ENCODE measurements at regions not wholly inside any gene's neighbourhood (a gene's known extent, or its start where the extent isn't known, plus 50 kb on each side); places are given as distances from the start of the nearest gene placed in this dataset.

DNA sequence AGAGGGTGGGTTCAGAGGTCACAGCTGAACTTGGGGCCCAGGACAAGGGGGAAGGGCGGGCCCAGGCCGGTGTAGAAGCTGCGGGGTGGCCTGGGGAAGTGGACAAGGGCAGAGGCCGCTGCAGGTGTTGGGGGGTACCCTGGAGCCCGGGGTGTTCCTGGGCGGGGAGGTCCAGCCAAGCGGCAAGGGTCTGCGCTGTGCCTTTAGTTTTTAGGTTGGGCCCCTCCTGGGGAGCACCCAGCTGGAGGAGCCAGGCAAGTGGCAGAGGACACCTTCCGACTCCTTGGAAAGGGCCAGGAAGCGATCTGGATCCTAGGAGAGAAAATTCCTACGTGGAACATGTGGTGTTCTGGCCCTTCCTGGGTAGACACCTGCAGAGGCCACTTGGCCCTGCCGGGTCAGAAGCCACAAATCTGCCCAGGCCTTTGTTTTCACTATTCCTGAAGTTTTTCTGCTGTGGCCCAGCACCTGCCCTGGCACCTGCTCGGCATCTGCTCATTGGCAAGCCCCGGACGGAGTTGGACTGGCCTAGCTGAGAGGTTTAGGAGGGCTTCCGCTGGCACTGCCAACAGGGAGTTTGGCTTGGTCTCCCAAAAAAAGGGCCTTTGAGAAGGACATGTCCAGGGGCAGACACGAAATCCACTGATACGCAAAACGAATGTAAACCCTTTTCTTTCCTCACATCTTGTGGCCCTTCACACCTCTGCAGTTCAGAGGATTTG, 61.1 kb downstream of the SMUG1 start:
- no peak for TF ChIP-seq POLR2A (IDR thresholded peaks at IDR 0.05)
- no peak for TF ChIP-seq CTCF (IDR thresholded peaks at IDR 0.05)

All from adrenal gland (tissue), 5 donors.